Stimulated activated CD4-positive, alpha-beta T cell treated with anti-CD3 and anti-CD28 coated beads, Interleukin-4, amount 100 ng/mL, for 1 hour (primary cell): ENCODE measurements at regions not wholly inside any gene's neighbourhood (a gene's known extent, or its start where the extent isn't known, plus 50 kb on each side); places are given as distances from the start of the nearest gene placed in this dataset.

Experiments used
- DNase-seq: peaks from one replicate; pipeline ENCODE4 v3.0.0-alpha.2; 2020

- DNase-seq: no peak
Observed at GRCh38 chr10:21315645-21316220, 209.7 kb downstream of the SKIDA1 start.

- no peak for DNase-seq
Observed at GRCh38 chr10:21314906-21315644, 210.4 kb downstream of the SKIDA1 start.

GRCh38 chr10:21314111-21314626 lies 211.3 kb downstream of the SKIDA1 start:
- no peak for DNase-seq

- DNase-seq: no peak
Observed at GRCh38 chr10:21313691-21314090, 211.8 kb downstream of the SKIDA1 start.

- no peak for DNase-seq
Observed at GRCh38 chr10:21311426-21311825, 214.1 kb downstream of the SKIDA1 start.

- no peak for DNase-seq
Observed at GRCh38 chr10:21309427-21309826, 216.1 kb downstream of the SKIDA1 start.

GRCh38 chr10:21308946-21309345 lies 216.5 kb downstream of the SKIDA1 start:
- DNase-seq: no peak

GRCh38 chr10:21308018-21308417 lies 217.5 kb downstream of the SKIDA1 start:
- DNase-seq: no peak

- DNase-seq: no peak
Observed at GRCh38 chr10:21304608-21305007, 220.9 kb downstream of the SKIDA1 start.

GRCh38 chr10:21304198-21304597 lies 221.3 kb downstream of the SKIDA1 start:
- DNase-seq: no peak

GRCh38 chr10:21300551-21300950 lies 224.9 kb downstream of the SKIDA1 start:
- DNase-seq: no peak

- no peak for DNase-seq
Observed at GRCh38 chr10:21299330-21299729, 226.2 kb downstream of the SKIDA1 start.

- no peak for DNase-seq
Observed at GRCh38 chr10:21298701-21299100, 226.8 kb downstream of the SKIDA1 start.

GRCh38 chr10:21297603-21298383 lies 227.7 kb downstream of the SKIDA1 start:
- no peak for DNase-seq

GRCh38 chr10:21296575-21297355 lies 228.7 kb downstream of the SKIDA1 start:
- DNase-seq: no peak

GRCh38 chr10:21293518-21294356 lies 231.7 kb downstream of the SKIDA1 start:
- DNase-seq: no peak

- no peak for DNase-seq
Observed at GRCh38 chr10:21292763-21293517, 232.5 kb downstream of the SKIDA1 start.

- DNase-seq: no peak
Observed at GRCh38 chr10:21290499-21291160, 234.9 kb downstream of the SKIDA1 start.

GRCh38 chr10:21289961-21290360 lies 235.5 kb downstream of the SKIDA1 start:
- DNase-seq: no peak

- no peak for DNase-seq
Observed at GRCh38 chr10:21289271-21289670, 236.2 kb downstream of the SKIDA1 start.
